ENCODE measurements at regions not wholly inside any gene's neighbourhood (a gene's known extent, or its start where the extent isn't known, plus 50 kb on each side); places are given as distances from the start of the nearest gene placed in this dataset.

DNA sequence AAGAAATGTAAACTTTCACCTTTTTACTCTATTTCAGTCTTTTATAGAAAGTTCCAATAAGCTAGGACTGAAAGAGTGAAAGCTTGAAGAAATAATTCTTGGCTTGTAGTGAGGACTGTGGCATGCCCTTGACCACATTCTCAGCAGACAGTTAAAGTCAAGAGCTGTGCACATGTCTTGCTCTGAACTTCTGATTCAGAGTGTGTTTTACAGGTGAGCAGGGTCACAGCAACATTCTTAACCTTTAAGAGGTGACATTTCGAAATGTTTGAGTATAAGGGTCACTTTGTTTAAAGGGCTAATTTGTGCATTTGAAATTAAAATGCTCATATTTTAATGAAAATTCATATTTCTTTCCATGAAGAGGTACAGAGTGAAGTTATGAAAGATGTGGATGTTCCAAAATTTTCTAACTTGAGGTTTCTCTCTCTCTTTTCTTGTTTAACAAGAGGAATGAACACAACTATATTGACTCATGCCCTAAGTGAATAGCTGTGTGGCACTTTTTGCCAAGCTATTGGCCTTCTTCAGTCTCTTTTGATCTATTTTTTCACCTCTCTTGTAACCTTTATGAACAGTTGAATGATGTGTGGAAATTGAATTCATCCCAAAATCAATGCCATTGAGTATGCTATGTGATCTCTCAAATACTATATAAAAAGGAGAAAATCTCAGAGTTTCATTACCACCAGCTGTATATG is 918.1 kb downstream of the ADGRL2 start:
- no peak for TF ChIP-seq POLR2AphosphoS5 (IDR thresholded peaks at IDR 0.05; ENCODE audit: borderline replicate concordance, low read depth, low read length)
- TF ChIP-seq EZH2 (IDR thresholded peaks at IDR 0.05) = no peak
- no peak for TF ChIP-seq FOXP2 (optimal IDR thresholded peaks at IDR 0.05; ENCODE audit: control extremely low read depth, extremely low read length, insufficient read depth)

Data from SK-N-MC (cell line).